NT2/D1 (cell line): ENCODE measurements at regions not wholly inside any gene's neighbourhood (a gene's known extent, or its start where the extent isn't known, plus 50 kb on each side); places are given as distances from the start of the nearest gene placed in this dataset.

ENCODE experiments used
- SUZ12 ChIP-seq: IDR thresholded peaks from 2 replicates; pipeline ENCODE4 v1.6.1; 2011; ENCODE audit not compliant: insufficient read length, insufficient read depth; ENCODE audit errors: extremely low read depth
- YY1 ChIP-seq: IDR thresholded peaks from 2 replicates; pipeline ENCODE4 v1.6.1; 2011; ENCODE audit not compliant: insufficient read length, insufficient read depth
- ZNF274 ChIP-seq: IDR thresholded peaks from 2 replicates; pipeline ENCODE4 v1.6.1; 2011; ENCODE audit warnings: mild to moderate bottlenecking, low read depth, low read length

DNA sequence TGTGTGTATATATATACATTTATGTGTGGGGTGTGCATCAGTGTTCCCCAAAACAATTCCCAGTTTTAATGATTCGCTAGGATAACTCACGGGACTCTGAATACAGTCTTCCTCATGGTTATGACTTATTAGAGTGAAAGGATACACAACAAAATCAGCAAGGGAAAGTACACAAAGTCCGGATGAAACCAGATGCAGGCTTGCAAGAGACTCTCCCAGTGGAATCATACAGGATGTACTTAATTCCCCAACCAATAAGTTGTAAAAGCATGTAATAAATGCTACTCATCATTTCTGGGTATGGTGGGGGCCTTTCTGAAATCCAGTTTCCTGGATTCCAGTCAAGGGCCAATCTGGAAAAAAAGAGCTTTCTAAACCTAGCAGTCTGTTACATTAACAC is 654.1 kb upstream of the SYT4 start:
- TF ChIP-seq ZNF274 = no peak
- TF ChIP-seq SUZ12 = no peak
- no peak for TF ChIP-seq YY1
